ENCODE measurements at regions not wholly inside any gene's neighbourhood (a gene's known extent, or its start where the extent isn't known, plus 50 kb on each side); places are given as distances from the start of the nearest gene placed in this dataset.

GRCh38 chr14:104362761-104363605 is 216.6 kb upstream of the C14orf180 start:
- Mint-ChIP-seq H3K4me1 (ENCODE audit: unreplicated experiment) (no peaks in the 10 kb centered on the region), H3K27ac (ENCODE audit: unreplicated experiment) (no peak overlapping the region), H3K4me3 (ENCODE audit: unreplicated experiment) (no peak overlapping the region), H3K9me3 (ENCODE audit: unreplicated experiment) (no peaks in the 10 kb centered on the region), H3K36me3 (ENCODE audit: low read depth, unreplicated experiment) (no peaks in the 10 kb centered on the region), H3K27me3 (ENCODE audit: unreplicated experiment) (peaks cover 4% of the 10 kb centered on the region)
- DNase-seq (ENCODE audit: low spot score): no peak
- no peak for TF ChIP-seq CTCF (IDR thresholded peaks at IDR 0.05; ENCODE audit: unreplicated experiment)

- Mint-ChIP-seq H3K4me1 (ENCODE audit: unreplicated experiment) (no peaks in the 10 kb centered on the region), H3K36me3 (ENCODE audit: low read depth, unreplicated experiment) (no peaks in the 10 kb centered on the region), H3K27ac (ENCODE audit: unreplicated experiment) (no peak overlapping the region), H3K4me3 (ENCODE audit: unreplicated experiment) (no peak overlapping the region), H3K9me3 (ENCODE audit: unreplicated experiment) (no peaks in the 10 kb centered on the region), H3K27me3 (ENCODE audit: unreplicated experiment) (peaks cover 3% of the 10 kb centered on the region)
- no peak for TF ChIP-seq CTCF (IDR thresholded peaks at IDR 0.05; ENCODE audit: unreplicated experiment)
- no peak for DNase-seq (ENCODE audit: low spot score)
Observed at GRCh38 chr14:104363891-104364760, 215.4 kb upstream of the C14orf180 start.

- Mint-ChIP-seq H3K27me3 (ENCODE audit: unreplicated experiment) (peaks cover 4% of the 10 kb centered on the region), H3K9me3 (ENCODE audit: unreplicated experiment) (no peaks in the 10 kb centered on the region), H3K27ac (ENCODE audit: unreplicated experiment) (no peak overlapping the region), H3K4me1 (ENCODE audit: unreplicated experiment) (no peaks in the 10 kb centered on the region), H3K36me3 (ENCODE audit: low read depth, unreplicated experiment) (no peaks in the 10 kb centered on the region), H3K4me3 (ENCODE audit: unreplicated experiment) (no peak overlapping the region)
- no peak for TF ChIP-seq CTCF (IDR thresholded peaks at IDR 0.05; ENCODE audit: unreplicated experiment)
- DNase-seq (ENCODE audit: low spot score): no peak
Observed at GRCh38 chr14:104364830-104365229, 214.7 kb upstream of the C14orf180 start.

- no peaks in the 10 kb centered on the region for H3K36me3 Mint-ChIP-seq (ENCODE audit: low read depth, unreplicated experiment)
- H3K4me3 Mint-ChIP-seq (ENCODE audit: unreplicated experiment): no peak overlapping the region
Observed at GRCh38 chr14:104366931-104367865, 212.4 kb upstream of the C14orf180 start.

More at GRCh38 chr14:104366931-104367865, 212.4 kb upstream of the C14orf180 start:
- Mint-ChIP-seq H3K27ac (ENCODE audit: unreplicated experiment) (no peak overlapping the region), H3K4me1 (ENCODE audit: unreplicated experiment) (no peaks in the 10 kb centered on the region), H3K27me3 (ENCODE audit: unreplicated experiment) (peaks cover 6% of the 10 kb centered on the region), H3K9me3 (ENCODE audit: unreplicated experiment) (no peaks in the 10 kb centered on the region)
- DNase-seq (ENCODE audit: low spot score): no peak
- no peak for TF ChIP-seq CTCF (IDR thresholded peaks at IDR 0.05; ENCODE audit: unreplicated experiment)

Measured in endothelial cell (in vitro differentiated cells).